ENCODE measurements at regions not wholly inside any gene's neighbourhood (a gene's known extent, or its start where the extent isn't known, plus 50 kb on each side); places are given as distances from the start of the nearest gene placed in this dataset.

GRCh38 chr13:76461484-76461883 lies 424.7 kb downstream of the KCTD12 start:
- TF ChIP-seq CTCF (IDR thresholded peaks at IDR 0.05), result no peak
- Histone ChIP-seq H3K36me3 (no peaks in the 10 kb centered on the region), H3K9me3 (no peaks in the 10 kb centered on the region), H3K27me3 (no peaks in the 10 kb centered on the region), H3K4me1 (no peaks in the 10 kb centered on the region), H3K4me3 (no peak overlapping the region), H3K27ac (no peak overlapping the region)
- DNase-seq (no peak), ATAC-seq (no peak)
- intact Hi-C loops (cut with DNase I), result no loop called here

GRCh38 chr13:76459863-76460262 lies 426.3 kb downstream of the KCTD12 start:
- TF ChIP-seq CTCF (IDR thresholded peaks at IDR 0.05), result no peak

GRCh38 chr13:76455960-76456359 lies 430.2 kb downstream of the KCTD12 start:
- DNase-seq (no peak), ATAC-seq (no peak)
- no peak for TF ChIP-seq CTCF (IDR thresholded peaks at IDR 0.05)
- Histone ChIP-seq H3K27ac (no peak overlapping the region), H3K9me3 (peaks cover 8% of the 10 kb centered on the region), H3K36me3 (no peaks in the 10 kb centered on the region), H3K4me3 (no peak overlapping the region), H3K27me3 (no peaks in the 10 kb centered on the region), H3K4me1 (no peaks in the 10 kb centered on the region)
- intact Hi-C loops (cut with DNase I), result no loop called here

More at GRCh38 chr13:76459863-76460262, 426.3 kb downstream of the KCTD12 start:
- no peaks in the 10 kb centered on the region for H3K36me3 ChIP-seq
- H3K4me1 ChIP-seq, result no peaks in the 10 kb centered on the region
- H3K4me3 ChIP-seq, result no peak overlapping the region
- H3K27ac ChIP-seq, result no peak overlapping the region
- DNase-seq (no peak), ATAC-seq (no peak)
- no peaks in the 10 kb centered on the region for H3K9me3 ChIP-seq
- intact Hi-C loops (cut with DNase I), result no loop called here
- no peaks in the 10 kb centered on the region for H3K27me3 ChIP-seq

- TF ChIP-seq CTCF (IDR thresholded peaks at IDR 0.05), result no peak
- no peak for DNase-seq
- intact Hi-C loops (cut with DNase I), result no loop called here
- H3K27me3 ChIP-seq, result no peaks in the 10 kb centered on the region
- peaks cover 8% of the 10 kb centered on the region for H3K9me3 ChIP-seq
- no peak for ATAC-seq
- no peak overlapping the region for H3K27ac ChIP-seq
- H3K4me3 ChIP-seq, result no peak overlapping the region
- no peaks in the 10 kb centered on the region for H3K36me3 ChIP-seq
- no peaks in the 10 kb centered on the region for H3K4me1 ChIP-seq
These were observed 431.2 kb downstream of the KCTD12 start for GRCh38 chr13:76454991-76455390.

GRCh38 chr13:76449716-76450115 lies 436.5 kb downstream of the KCTD12 start:
- no peak for TF ChIP-seq CTCF (IDR thresholded peaks at IDR 0.05)

GRCh38 chr13:76446191-76446590 lies 440.0 kb downstream of the KCTD12 start:
- no peak for TF ChIP-seq CTCF (IDR thresholded peaks at IDR 0.05)
- DNase-seq, result no peak

More at GRCh38 chr13:76449716-76450115, 436.5 kb downstream of the KCTD12 start:
- Histone ChIP-seq H3K36me3 (no peaks in the 10 kb centered on the region), H3K27me3 (no peaks in the 10 kb centered on the region), H3K4me3 (no peak overlapping the region), H3K9me3 (peaks cover 8% of the 10 kb centered on the region), H3K27ac (no peak overlapping the region), H3K4me1 (no peaks in the 10 kb centered on the region)
- DNase-seq (no peak), ATAC-seq (no peak)
- intact Hi-C loops (cut with DNase I), result no loop called here

More at GRCh38 chr13:76446191-76446590, 440.0 kb downstream of the KCTD12 start:
- intact Hi-C loops (cut with DNase I), result no loop called here
- Histone ChIP-seq H3K9me3 (no peaks in the 10 kb centered on the region), H3K36me3 (no peaks in the 10 kb centered on the region), H3K4me1 (no peaks in the 10 kb centered on the region), H3K27me3 (no peaks in the 10 kb centered on the region), H3K4me3 (no peak overlapping the region), H3K27ac (no peak overlapping the region)
- ATAC-seq, result no peak
